RWPE1 (cell line): ENCODE measurements at regions not wholly inside any gene's neighbourhood (a gene's known extent, or its start where the extent isn't known, plus 50 kb on each side); places are given as distances from the start of the nearest gene placed in this dataset.

Experiments
- CTCF ChIA-PET: fragments of 350-600 bp; sonication (Branson Sonifier 250); formaldehyde crosslinking; extraction: SDS; loops from one replicate; lab custom pipeline; 2021; lab: Yijun Ruan, JAX
- POLR2A ChIA-PET: fragments of 400-600 bp; formaldehyde crosslinking; extraction: SDS; loops from one replicate; lab custom pipeline; 2020; ENCODE audit warnings: antibody characterized with exemption; ENCODE audit not compliant: low non-redundant PET; lab: Yijun Ruan, JAX
- DNase-seq: peaks from one replicate; pipeline ENCODE4 v3.0.0; 2012; ENCODE audit warnings: low spot score
- H3K27ac ChIP-seq: fragments of 450-650 bp; 2 replicates; pipeline ENCODE4 v1.5.1; 2017
- CTCF ChIP-seq: fragments of 450-650 bp; conservative IDR thresholded peaks from 2 replicates; pipeline ENCODE4 v1.5.1; 2017; ENCODE audit warnings: low read depth, mild to moderate bottlenecking

- ChIA-PET POLR2A (no interaction called here), CTCF (no interaction called here)
- no peak for DNase-seq
- H3K27ac ChIP-seq, result no peak overlapping the region
- TF ChIP-seq CTCF, result no peak
Observed at GRCh38 chr12:93191956-93192355, 185.8 kb upstream of the NUDT4 start.

GRCh38 chr12:93192878-93193277 is 184.8 kb upstream of the NUDT4 start:
- H3K27ac ChIP-seq, result no peak overlapping the region
- CTCF ChIA-PET, result interaction anchor here (0.6 kb wide), 2 partner anchors 31 to 171 kb away, joined by 3 to 5 read pairs; no protein-coding TSS in a partner anchor
- no peak for DNase-seq
- POLR2A ChIA-PET, result no interaction called here
- no peak for TF ChIP-seq CTCF

GRCh38 chr12:93195511-93195910 is 182.2 kb upstream of the NUDT4 start:
- no peak for TF ChIP-seq CTCF
- ChIA-PET POLR2A (no interaction called here), CTCF (no interaction called here)
- no peak for DNase-seq
- H3K27ac ChIP-seq, result no peak overlapping the region

- POLR2A ChIA-PET, result no interaction called here
- DNase-seq, result no peak
- no peak for TF ChIP-seq CTCF
- CTCF ChIA-PET, result interaction anchor here (0.6 kb wide), 1 partner anchor 243 kb away, joined by 4 read pairs; no protein-coding TSS in a partner anchor
- H3K27ac ChIP-seq, result no peak overlapping the region
Observed at GRCh38 chr12:93197067-93197593, 180.6 kb upstream of the NUDT4 start.

- peak; percentile 37 for DNase-seq
- no peak overlapping the region for H3K27ac ChIP-seq
- CTCF ChIA-PET, result no interaction called here
Observed at GRCh38 chr12:93198086-93198485, 179.6 kb upstream of the NUDT4 start.

GRCh38 chr12:93199831-93200236 is 177.9 kb upstream of the NUDT4 start:
- no peak for DNase-seq
- no peak for TF ChIP-seq CTCF
- H3K27ac ChIP-seq, result no peak overlapping the region
- ChIA-PET POLR2A (no interaction called here), CTCF (no interaction called here)

More at GRCh38 chr12:93198086-93198485, 179.6 kb upstream of the NUDT4 start:
- no peak for TF ChIP-seq CTCF
- POLR2A ChIA-PET, result no interaction called here
